Adipocyte (in vitro differentiated cells): ENCODE measurements at regions not wholly inside any gene's neighbourhood (a gene's known extent, or its start where the extent isn't known, plus 50 kb on each side); places are given as distances from the start of the nearest gene placed in this dataset.

Experiments used
- DNase-seq: peaks from one replicate; pipeline ENCODE4 v3.0.0-alpha.2; 2015; ENCODE audit warnings: low read depth
- H3K27me3 ChIP-seq: replicated peaks from 2 replicates; pipeline ENCODE4 v1.7.0; 2013; ENCODE audit warnings: mild to moderate bottlenecking, low read length, moderate library complexity; ENCODE audit not compliant: control insufficient read depth, insufficient read depth
- H3K36me3 ChIP-seq: 2 replicates; pipeline ENCODE4 v1.7.0; 2013; ENCODE audit warnings: low read length, mild to moderate bottlenecking, moderate library complexity; ENCODE audit not compliant: control insufficient read depth, insufficient read depth, severe bottlenecking
- H3K4me1 ChIP-seq: 2 replicates; pipeline ENCODE4 v1.7.0; 2013; ENCODE audit warnings: mild to moderate bottlenecking, low read length, moderate library complexity; ENCODE audit not compliant: control insufficient read depth, insufficient read depth
- H3K4me3 ChIP-seq: 2 replicates; pipeline ENCODE4 v1.7.0; 2013; ENCODE audit warnings: mild to moderate bottlenecking, low read length, moderate library complexity
- H3K9ac ChIP-seq: 2 replicates; pipeline ENCODE4 v1.7.0; 2013; ENCODE audit warnings: mild to moderate bottlenecking, low read length, moderate library complexity
- H3K9me3 ChIP-seq: 2 replicates; pipeline ENCODE4 v1.7.0; 2013; ENCODE audit warnings: mild to moderate bottlenecking, low read length, moderate library complexity; ENCODE audit not compliant: control insufficient read depth

DNA sequence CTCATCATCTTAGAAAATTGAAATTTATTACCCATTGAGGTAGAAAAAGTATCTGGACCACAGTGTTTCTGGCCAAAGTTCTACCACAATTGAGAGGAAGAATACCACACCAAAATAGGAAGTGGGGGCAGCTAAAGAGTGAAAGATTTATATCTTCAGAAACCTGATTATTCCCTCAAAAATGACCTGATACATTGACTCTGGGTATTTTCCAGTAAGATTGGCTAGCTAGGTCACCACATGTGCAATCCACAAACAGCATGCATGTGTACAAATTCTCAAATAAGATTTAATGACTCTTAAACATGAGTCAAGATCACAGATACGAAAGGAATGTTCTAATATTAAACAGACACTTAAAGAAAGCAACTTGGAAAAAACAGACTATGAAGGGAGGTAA, 1516.2 kb upstream of the PCDH20 start:
- no peaks in the 10 kb centered on the region for H3K27me3 ChIP-seq

DNA sequence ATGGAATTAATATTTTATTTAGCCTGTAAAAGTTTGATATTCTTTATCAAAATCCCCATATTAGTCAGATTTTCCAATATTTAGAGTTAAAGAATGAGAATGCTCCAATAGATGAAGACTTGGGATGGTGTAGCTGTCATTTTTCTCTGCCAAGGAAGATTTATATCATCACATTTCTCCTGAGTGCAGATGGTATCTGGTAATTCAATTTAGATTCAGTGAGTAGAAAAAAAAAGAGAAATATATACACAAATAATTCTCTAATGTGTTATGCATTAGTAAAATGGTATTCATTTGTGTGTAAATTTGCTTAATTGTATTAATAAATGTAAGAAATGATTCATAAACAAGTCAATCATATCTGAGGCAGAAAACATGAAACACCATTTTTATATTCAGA, 1508.7 kb upstream of the PCDH20 start:
- H3K9ac ChIP-seq, result no peak overlapping the region
- H3K36me3 ChIP-seq, result no peaks in the 10 kb centered on the region
- no peak overlapping the region for H3K4me3 ChIP-seq
- no peaks in the 10 kb centered on the region for H3K9me3 ChIP-seq
- DNase-seq, result no peak
- H3K27me3 ChIP-seq, result no peaks in the 10 kb centered on the region
- peaks cover 4% of the 10 kb centered on the region for H3K4me1 ChIP-seq

More for the DNA sequence above, 1516.2 kb upstream of the PCDH20 start:
- Histone ChIP-seq H3K4me3 (peak overlapping the region; percentile 66), H3K9me3 (no peaks in the 10 kb centered on the region), H3K9ac (peak overlapping the region; percentile 76), H3K36me3 (no peaks in the 10 kb centered on the region), H3K4me1 (peaks cover 20% of the 10 kb centered on the region)
- DNase-seq, result peak; percentile 12

DNA sequence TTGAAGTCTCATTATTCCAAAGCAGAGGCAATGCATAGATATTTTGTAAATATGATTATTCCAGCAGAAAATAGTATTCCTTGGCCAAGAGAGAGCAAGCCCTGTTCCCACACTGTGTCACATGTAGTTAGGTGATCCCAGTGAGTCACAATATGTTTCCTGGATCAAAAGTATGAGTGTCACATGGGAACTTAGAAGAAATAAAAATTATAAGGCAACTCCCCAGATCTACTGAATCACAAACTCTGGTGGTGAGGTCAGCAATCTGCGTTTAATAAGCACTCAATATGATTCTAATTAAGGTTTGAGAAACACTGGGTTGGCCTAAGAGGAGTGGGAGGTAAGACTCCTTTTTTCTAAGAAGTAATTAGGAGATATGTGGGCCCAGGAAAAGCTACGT, 1504.5 kb upstream of the PCDH20 start:
- H3K4me1 ChIP-seq, result peaks cover 8% of the 10 kb centered on the region
- H3K27me3 ChIP-seq, result no peaks in the 10 kb centered on the region
- H3K9me3 ChIP-seq, result no peaks in the 10 kb centered on the region
- no peak overlapping the region for H3K4me3 ChIP-seq
- peak; percentile 47 for DNase-seq
- no peaks in the 10 kb centered on the region for H3K36me3 ChIP-seq
- no peak overlapping the region for H3K9ac ChIP-seq

DNA sequence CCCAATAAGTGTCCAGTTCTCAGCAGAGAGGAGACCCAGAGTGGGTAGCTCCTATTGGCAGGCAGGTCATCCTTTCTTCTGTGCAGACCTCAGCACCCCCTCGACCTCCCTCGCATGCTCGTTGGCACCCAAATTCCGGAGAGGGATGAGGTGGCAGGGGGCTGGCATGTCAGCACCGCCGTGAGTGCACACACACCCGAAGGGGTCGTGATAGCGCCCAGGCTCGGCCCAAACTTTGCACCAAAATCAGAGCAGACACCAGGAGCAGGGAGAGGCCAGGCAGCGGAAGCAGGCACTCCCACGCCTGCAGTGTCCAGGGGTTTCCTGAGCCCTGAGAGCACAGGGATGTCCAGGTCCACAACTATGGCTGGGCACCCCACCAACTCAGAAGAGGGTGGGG, 1503.8 kb upstream of the PCDH20 start:
- H3K9me3 ChIP-seq, result no peaks in the 10 kb centered on the region
- no peak for DNase-seq
- H3K4me3 ChIP-seq, result no peak overlapping the region
- H3K27me3 ChIP-seq, result no peaks in the 10 kb centered on the region
- no peak overlapping the region for H3K9ac ChIP-seq
- H3K4me1 ChIP-seq, result peaks cover 8% of the 10 kb centered on the region
- H3K36me3 ChIP-seq, result no peaks in the 10 kb centered on the region

DNA sequence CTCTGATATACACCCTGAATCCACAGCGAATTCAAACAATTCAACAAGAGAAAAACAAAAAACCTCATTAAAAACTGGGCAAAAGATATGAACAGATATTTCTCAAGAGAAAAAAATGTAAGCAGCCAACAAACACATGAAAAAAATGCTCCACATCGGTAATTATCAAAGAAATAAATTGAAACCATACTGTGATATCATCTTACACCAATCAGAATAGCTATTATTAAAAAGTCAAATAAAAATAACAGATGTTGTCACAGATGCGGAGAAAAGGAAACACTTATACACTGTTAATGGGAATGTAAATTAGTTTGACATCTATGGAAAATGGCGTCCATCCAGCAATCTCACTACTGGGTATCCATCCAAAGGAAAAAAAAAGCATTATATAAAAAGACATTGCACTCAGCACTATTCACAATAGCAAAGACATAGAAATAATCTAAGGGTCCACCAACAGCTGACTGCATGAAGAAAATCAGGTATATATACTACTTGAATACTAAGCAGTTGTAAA, 1495.0 kb upstream of the PCDH20 start:
- H3K4me3 ChIP-seq, result peak overlapping the region; percentile 21
- H3K9ac ChIP-seq, result no peak overlapping the region
- no peak for DNase-seq
- H3K36me3 ChIP-seq, result no peaks in the 10 kb centered on the region
- no peaks in the 10 kb centered on the region for H3K9me3 ChIP-seq
- H3K4me1 ChIP-seq, result peaks cover 17% of the 10 kb centered on the region
- H3K27me3 ChIP-seq, result no peaks in the 10 kb centered on the region

DNA sequence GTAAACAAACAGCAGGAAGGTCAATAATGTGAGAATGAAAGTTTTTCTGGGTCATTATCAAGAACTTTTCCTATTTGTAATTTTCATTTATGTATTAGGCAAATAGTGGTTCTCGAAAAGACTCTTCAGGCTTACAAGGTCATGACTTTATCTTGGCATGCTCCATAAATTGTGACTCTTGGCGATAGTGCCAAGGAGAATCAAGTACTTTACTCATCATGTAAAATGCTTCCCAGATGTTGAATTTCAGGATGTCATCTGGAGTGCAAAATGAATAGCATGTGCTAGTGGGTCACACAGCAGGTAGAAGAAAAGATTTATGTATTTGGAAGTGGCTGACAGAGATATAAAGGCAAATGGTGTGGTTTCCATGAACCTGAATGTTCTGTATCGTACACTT, 1492.7 kb upstream of the PCDH20 start:
- H3K9ac ChIP-seq, result no peak overlapping the region
- H3K36me3 ChIP-seq, result no peaks in the 10 kb centered on the region
- H3K27me3 ChIP-seq, result no peaks in the 10 kb centered on the region
- H3K9me3 ChIP-seq, result no peaks in the 10 kb centered on the region
- H3K4me3 ChIP-seq, result no peak overlapping the region
- DNase-seq, result no peak
- H3K4me1 ChIP-seq, result peaks cover 17% of the 10 kb centered on the region

DNA sequence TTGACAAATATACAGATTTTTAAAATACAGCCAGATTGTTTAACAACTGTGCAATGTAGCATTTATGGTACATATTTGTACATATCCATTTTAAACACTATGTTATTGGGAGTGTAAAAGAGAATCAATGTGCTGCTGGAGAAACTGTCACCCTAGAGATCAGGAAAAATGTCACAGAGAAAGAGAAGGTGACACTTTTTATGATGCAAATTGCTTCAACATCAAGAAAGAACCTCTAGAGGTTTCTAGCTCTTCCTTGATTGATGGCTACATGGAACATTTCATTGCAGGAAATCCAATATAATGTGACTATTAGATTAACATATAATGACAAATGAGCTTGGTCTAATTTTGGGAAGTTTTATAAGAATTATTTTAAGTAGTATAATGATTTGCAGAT, 1491.2 kb upstream of the PCDH20 start:
- no peak for DNase-seq
- H3K9ac ChIP-seq, result no peak overlapping the region

DNA sequence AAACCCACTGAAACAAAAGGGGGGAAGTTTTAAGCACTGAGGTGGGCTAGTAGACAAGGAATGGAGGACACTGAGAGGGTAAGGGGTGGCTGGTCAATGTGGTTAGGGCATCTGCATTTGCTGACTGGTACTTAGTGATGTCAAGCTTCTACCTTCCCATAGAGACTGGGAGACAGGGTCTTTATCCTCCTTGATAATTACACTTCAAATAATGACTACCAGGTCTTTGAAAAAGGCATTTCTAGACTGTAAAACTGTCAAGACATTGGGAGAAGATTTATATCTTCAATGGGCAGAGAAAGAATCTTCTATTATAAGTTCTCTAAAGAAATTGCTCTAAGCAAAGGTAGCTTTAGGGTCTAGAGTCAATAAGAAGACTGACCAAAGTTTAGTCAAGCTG, 1490.8 kb upstream of the PCDH20 start:
- Histone ChIP-seq H3K27me3 (no peaks in the 10 kb centered on the region), H3K4me3 (no peak overlapping the region), H3K9ac (no peak overlapping the region), H3K36me3 (no peaks in the 10 kb centered on the region), H3K9me3 (no peaks in the 10 kb centered on the region), H3K4me1 (peaks cover 17% of the 10 kb centered on the region)
- DNase-seq, result no peak

More for the DNA sequence above, 1491.2 kb upstream of the PCDH20 start:
- H3K4me1 ChIP-seq, result peaks cover 17% of the 10 kb centered on the region
- no peaks in the 10 kb centered on the region for H3K27me3 ChIP-seq
- no peaks in the 10 kb centered on the region for H3K9me3 ChIP-seq
- H3K36me3 ChIP-seq, result no peaks in the 10 kb centered on the region
- H3K4me3 ChIP-seq, result no peak overlapping the region

DNA sequence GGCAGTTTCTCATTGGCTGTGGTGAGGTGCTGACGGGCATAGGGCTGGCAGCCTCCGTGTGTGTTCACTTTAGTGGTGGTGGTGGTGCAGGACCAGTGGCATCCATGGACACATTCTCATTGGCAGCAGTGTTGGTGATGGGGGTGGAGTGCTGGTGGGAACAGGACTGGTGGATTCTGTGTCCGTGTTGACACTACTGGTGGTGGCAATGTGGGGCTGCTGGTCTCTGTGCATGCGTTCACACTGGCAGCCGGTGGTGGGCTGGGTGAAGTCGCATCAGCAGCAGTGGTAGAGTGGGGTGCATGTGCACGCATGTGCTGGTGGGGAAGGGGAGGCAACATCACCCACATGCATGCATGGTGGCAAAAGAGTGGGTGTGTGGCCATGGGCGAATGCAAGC, 1471.4 kb upstream of the PCDH20 start:
- Histone ChIP-seq H3K27me3 (no peaks in the 10 kb centered on the region), H3K4me1 (no peaks in the 10 kb centered on the region), H3K9me3 (no peaks in the 10 kb centered on the region), H3K36me3 (no peaks in the 10 kb centered on the region), H3K4me3 (no peak overlapping the region), H3K9ac (no peak overlapping the region)
- DNase-seq, result no peak

DNA sequence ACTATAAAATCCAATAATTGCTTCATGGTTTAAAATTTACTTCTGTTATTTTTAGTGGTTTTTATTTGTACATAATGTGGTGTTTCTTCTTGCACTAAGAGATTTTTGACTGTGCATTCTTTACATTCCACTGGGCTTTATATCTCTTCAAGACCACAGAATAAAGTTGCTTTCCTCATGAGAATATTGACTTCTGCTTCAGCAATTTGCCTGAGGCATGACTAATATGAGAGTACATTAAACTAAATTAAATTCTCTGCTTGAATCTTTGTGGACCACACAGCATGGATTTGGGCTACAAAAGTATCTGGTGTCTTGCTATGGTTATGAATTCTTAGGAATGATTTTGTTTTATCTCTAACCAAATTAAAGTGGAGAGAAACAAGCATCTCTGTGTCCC, 1463.4 kb upstream of the PCDH20 start:
- Histone ChIP-seq H3K9me3 (no peaks in the 10 kb centered on the region), H3K36me3 (no peaks in the 10 kb centered on the region), H3K4me3 (no peak overlapping the region), H3K9ac (peak overlapping the region; percentile 54), H3K4me1 (peaks cover 18% of the 10 kb centered on the region), H3K27me3 (no peaks in the 10 kb centered on the region)
- peak; percentile 82 for DNase-seq

DNA sequence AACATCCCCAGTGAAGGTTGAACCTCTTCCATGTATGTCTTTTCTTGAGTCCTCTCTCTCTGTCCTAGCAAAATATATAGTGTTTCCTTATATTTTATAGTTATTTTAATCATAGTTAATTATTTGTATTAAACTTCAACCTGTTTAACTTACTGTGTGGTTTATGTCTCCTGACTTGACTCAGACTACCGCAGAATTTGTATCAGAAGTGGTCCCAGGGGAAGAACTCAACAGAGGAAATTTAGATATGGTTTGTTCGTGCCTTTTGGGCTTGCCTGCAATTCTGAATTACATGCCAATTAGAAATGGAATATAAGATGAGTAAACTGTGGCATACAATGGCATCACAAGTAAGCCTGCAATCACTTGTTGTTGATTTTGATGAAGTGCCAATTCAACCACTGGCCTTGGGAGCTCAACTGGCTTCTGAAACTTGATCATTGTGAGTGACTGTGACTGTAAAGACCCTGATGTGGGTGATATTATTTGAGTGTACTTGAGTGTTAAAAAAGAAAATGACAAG, 1459.5 kb upstream of the PCDH20 start:
- H3K36me3 ChIP-seq, result no peaks in the 10 kb centered on the region
- no peak overlapping the region for H3K4me3 ChIP-seq
- DNase-seq, result peak; percentile 65
- H3K9me3 ChIP-seq, result no peaks in the 10 kb centered on the region
- H3K4me1 ChIP-seq, result peaks cover 18% of the 10 kb centered on the region
- H3K27me3 ChIP-seq, result no peaks in the 10 kb centered on the region
- no peak overlapping the region for H3K9ac ChIP-seq

DNA sequence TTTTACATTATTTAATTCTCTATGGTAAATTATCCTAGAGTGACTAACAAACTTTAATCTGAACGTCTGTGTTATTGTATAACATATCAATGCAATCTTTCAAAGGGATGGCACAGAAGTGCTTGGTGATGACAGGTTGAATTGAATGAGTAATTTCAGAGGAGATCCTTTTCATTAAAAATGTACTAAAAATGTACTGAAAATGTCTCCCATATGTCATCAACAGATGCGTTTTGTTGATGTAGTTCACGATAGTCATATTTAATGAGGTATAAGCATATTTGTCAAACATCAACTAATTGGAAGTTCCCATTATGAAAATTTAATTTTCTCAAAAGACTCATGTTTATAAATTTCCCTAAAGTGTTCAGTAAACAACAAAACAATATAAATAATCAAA, 1434.7 kb upstream of the PCDH20 start:
- Histone ChIP-seq H3K27me3 (no peaks in the 10 kb centered on the region), H3K4me3 (no peak overlapping the region)

More for the DNA sequence above, 1434.7 kb upstream of the PCDH20 start:
- Histone ChIP-seq H3K4me1 (no peaks in the 10 kb centered on the region), H3K9me3 (peaks cover under 1% of the 10 kb centered on the region), H3K9ac (no peak overlapping the region), H3K36me3 (no peaks in the 10 kb centered on the region)
- DNase-seq, result no peak
